HG03571 (cell line): ENCODE measurements at regions not wholly inside any gene's neighbourhood (a gene's known extent, or its start where the extent isn't known, plus 50 kb on each side); places are given as distances from the start of the nearest gene placed in this dataset.
"Not testable (repeated sequence)": the region's sequence is repeated elsewhere in the genome, so short reads cannot be mapped to it uniquely, and the experiment has no call there.

Source experiments
- ATAC-seq: cut with Tn5 transposase; IDR thresholded peaks from one replicate; pipeline ENCODE4 v1.9.1; 2021; ENCODE audit not compliant: unreplicated experiment

GRCh38 chrX:122269243-122269781 lies 914.8 kb upstream of the GRIA3 start:
- ATAC-seq, result no peak

GRCh38 chrX:122270809-122271494 lies 913.1 kb upstream of the GRIA3 start:
- ATAC-seq, result no peak

GRCh38 chrX:122272011-122272410 lies 912.1 kb upstream of the GRIA3 start:
- no peak for ATAC-seq

GRCh38 chrX:122279746-122280145 lies 904.3 kb upstream of the GRIA3 start:
- no peak for ATAC-seq

GRCh38 chrX:122299822-122300221 lies 884.3 kb upstream of the GRIA3 start:
- not testable (repeated sequence) for ATAC-seq

GRCh38 chrX:122301491-122301890 lies 882.6 kb upstream of the GRIA3 start:
- no peak for ATAC-seq

GRCh38 chrX:122303761-122304160 lies 880.3 kb upstream of the GRIA3 start:
- ATAC-seq, result no peak

- ATAC-seq, result no peak
Observed at GRCh38 chrX:122344816-122345215, 839.3 kb upstream of the GRIA3 start.

- no peak for ATAC-seq
Observed at GRCh38 chrX:122363112-122363795, 820.8 kb upstream of the GRIA3 start.

- not testable (repeated sequence) for ATAC-seq
Observed at GRCh38 chrX:122375533-122375932, 808.5 kb upstream of the GRIA3 start.

- ATAC-seq, result no peak
Observed at GRCh38 chrX:122389005-122389404, 795.1 kb upstream of the GRIA3 start.

- no peak for ATAC-seq
Observed at GRCh38 chrX:122418758-122419157, 765.3 kb upstream of the GRIA3 start.

GRCh38 chrX:122421434-122422121 lies 762.5 kb upstream of the GRIA3 start:
- ATAC-seq, result no peak

GRCh38 chrX:122422547-122422946 lies 761.5 kb upstream of the GRIA3 start:
- no peak for ATAC-seq

GRCh38 chrX:122434942-122435341 lies 749.1 kb upstream of the GRIA3 start:
- ATAC-seq, result no peak

GRCh38 chrX:122439831-122440230 lies 744.2 kb upstream of the GRIA3 start:
- ATAC-seq, result no peak

- no peak for ATAC-seq
Observed at GRCh38 chrX:122440832-122441231, 743.2 kb upstream of the GRIA3 start.

- no peak for ATAC-seq
Observed at GRCh38 chrX:122441451-122441850, 742.6 kb upstream of the GRIA3 start.

GRCh38 chrX:122445466-122445865 lies 738.6 kb upstream of the GRIA3 start:
- ATAC-seq, result no peak

- ATAC-seq, result no peak
Observed at GRCh38 chrX:122464341-122464740, 719.7 kb upstream of the GRIA3 start.

- ATAC-seq, result no peak
Observed at GRCh38 chrX:122475306-122475705, 708.8 kb upstream of the GRIA3 start.

- no peak for ATAC-seq
Observed at GRCh38 chrX:122500556-122500955, 683.5 kb upstream of the GRIA3 start.
